ENCODE measurements at regions not wholly inside any gene's neighbourhood (a gene's known extent, or its start where the extent isn't known, plus 50 kb on each side); places are given as distances from the start of the nearest gene placed in this dataset.

GRCh38 chr6:88456221-88456859, 290.2 kb upstream of the CNR1 start:
- no peaks in the 10 kb centered on the region for H3K9me3 Mint-ChIP-seq
- H2BK12ac ChIP-seq (ENCODE audit: insufficient read length, low read depth, low read length) = no peak overlapping the region
- no peak overlapping the region for H3K14ac ChIP-seq (ENCODE audit: insufficient read depth, low read length)
- TF ChIP-seq CTCF (conservative IDR thresholded peaks at IDR 0.05) = no peak
- no peak overlapping the region for H3K23ac ChIP-seq (ENCODE audit: insufficient read length, low read depth, low read length)
- H2BK15ac ChIP-seq (ENCODE audit: low read depth, low read length) = no peak overlapping the region
- H3K36me3 Mint-ChIP-seq (ENCODE audit: insufficient read depth in 1 of 3, low read depth in 3 of 3) = no peaks in the 10 kb centered on the region
- no peaks in the 10 kb centered on the region for H3K4me1 ChIP-seq (ENCODE audit: insufficient read depth, low read length)
- no peak overlapping the region for H3K4me3 Mint-ChIP-seq
- no peak overlapping the region for H3K18ac ChIP-seq (ENCODE audit: insufficient read length, low read depth, low read length)
- H3K4ac ChIP-seq (ENCODE audit: low read depth, low read length) = no peak overlapping the region
- no peak overlapping the region for H2BK120ac ChIP-seq (ENCODE audit: low read depth, low read length, poor library complexity, severe bottlenecking)
- no peak overlapping the region for H3K56ac ChIP-seq (ENCODE audit: insufficient read length, low read depth, low read length)
- no peaks in the 10 kb centered on the region for H3K27me3 ChIP-seq (ENCODE audit: insufficient read depth, low read length)
- no peak overlapping the region for H2AFZ ChIP-seq (ENCODE audit: low read length)
- no peak overlapping the region for H2BK5ac ChIP-seq (ENCODE audit: insufficient read length, low read length)
- H3K27me3 Mint-ChIP-seq (ENCODE audit: low read depth) = no peaks in the 10 kb centered on the region
- DNase-seq = no peak
- no peak overlapping the region for H4K5ac ChIP-seq (ENCODE audit: insufficient read length, low read depth, low read length)
- H3K4me1 Mint-ChIP-seq = no peaks in the 10 kb centered on the region
- H4K8ac ChIP-seq (replicated peaks; ENCODE audit: insufficient read length, low read depth, low read length) = no peak overlapping the region
- H3K23me2 ChIP-seq (ENCODE audit: insufficient read length, low read depth, low read length, poor library complexity, severe bottlenecking) = no peaks in the 10 kb centered on the region
- no peaks in the 10 kb centered on the region for H4K20me1 ChIP-seq (ENCODE audit: control insufficient read depth, insufficient read depth, insufficient read length)
- H3K9me3 ChIP-seq (ENCODE audit: control insufficient read depth, low read depth, low read length) = no peaks in the 10 kb centered on the region
- no peak overlapping the region for H3T11ph ChIP-seq (ENCODE audit: low read length)
- no peak overlapping the region for H4K91ac ChIP-seq (ENCODE audit: insufficient read length, low read depth, low read length)
- H3K79me2 ChIP-seq (ENCODE audit: insufficient read depth, low read length) = no peaks in the 10 kb centered on the region
- no peak overlapping the region for H2BK20ac ChIP-seq (ENCODE audit: low read depth, low read length, poor library complexity, severe bottlenecking)
- no CpG with 5 or more reads among the region's 1 CpG for WGBS (ENCODE audit: extremely low coverage, insufficient read length, low lambda C conversion rate)
- H3K9ac ChIP-seq (ENCODE audit: extremely low read depth, insufficient read length, low read length) = no peak overlapping the region
- no peak overlapping the region for H2AK5ac ChIP-seq (ENCODE audit: insufficient read length, low read length)
- H3K27ac ChIP-seq (ENCODE audit: insufficient read length, low read depth, low read length) = no peak overlapping the region
- no peaks in the 10 kb centered on the region for H3K79me1 ChIP-seq (ENCODE audit: insufficient read depth, low read depth, low read length, poor library complexity, severe bottlenecking)
- no peak overlapping the region for H3K4me2 ChIP-seq (ENCODE audit: insufficient read depth, insufficient read length, low read length)
- no peak overlapping the region for H3K27ac Mint-ChIP-seq

All from H9 (cell line).